Adipocyte (in vitro differentiated cells): ENCODE measurements at regions not wholly inside any gene's neighbourhood (a gene's known extent, or its start where the extent isn't known, plus 50 kb on each side); places are given as distances from the start of the nearest gene placed in this dataset.

Experiments
- DNase-seq: peaks from one replicate; pipeline ENCODE4 v3.0.0-alpha.2; 2015; ENCODE audit warnings: low read depth
- H3K27me3 ChIP-seq: replicated peaks from 2 replicates; pipeline ENCODE4 v1.7.0; 2013; ENCODE audit warnings: mild to moderate bottlenecking, low read length, moderate library complexity; ENCODE audit not compliant: control insufficient read depth, insufficient read depth
- H3K36me3 ChIP-seq: 2 replicates; pipeline ENCODE4 v1.7.0; 2013; ENCODE audit warnings: low read length, mild to moderate bottlenecking, moderate library complexity; ENCODE audit not compliant: control insufficient read depth, insufficient read depth, severe bottlenecking
- H3K4me1 ChIP-seq: 2 replicates; pipeline ENCODE4 v1.7.0; 2013; ENCODE audit warnings: mild to moderate bottlenecking, low read length, moderate library complexity; ENCODE audit not compliant: control insufficient read depth, insufficient read depth
- H3K4me3 ChIP-seq: 2 replicates; pipeline ENCODE4 v1.7.0; 2013; ENCODE audit warnings: mild to moderate bottlenecking, low read length, moderate library complexity
- H3K9ac ChIP-seq: 2 replicates; pipeline ENCODE4 v1.7.0; 2013; ENCODE audit warnings: mild to moderate bottlenecking, low read length, moderate library complexity
- H3K9me3 ChIP-seq: 2 replicates; pipeline ENCODE4 v1.7.0; 2013; ENCODE audit warnings: mild to moderate bottlenecking, low read length, moderate library complexity; ENCODE audit not compliant: control insufficient read depth

DNA sequence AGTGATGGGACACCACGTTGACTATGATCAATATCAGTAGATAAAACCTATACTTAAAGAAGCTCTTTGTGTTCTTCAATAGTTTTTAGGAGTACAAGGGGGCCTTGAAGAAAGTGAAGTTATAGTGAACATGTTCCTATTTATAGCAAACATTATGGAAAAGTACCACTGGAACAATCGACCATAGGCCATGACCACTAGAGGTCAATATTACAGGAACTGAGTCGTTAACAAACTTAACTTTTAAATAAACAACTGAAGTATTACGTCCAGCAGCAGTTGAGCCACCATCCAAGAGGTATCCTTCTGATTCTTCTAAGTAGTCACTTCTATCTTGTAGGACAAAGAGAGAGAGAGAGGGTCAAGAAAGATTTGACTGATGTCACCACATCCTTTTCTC is 391.0 kb upstream of the SLITRK5 start:
- no peak overlapping the region for H3K9ac ChIP-seq
- H3K4me3 ChIP-seq, result no peak overlapping the region
- no peaks in the 10 kb centered on the region for H3K27me3 ChIP-seq
- no peak for DNase-seq
- H3K36me3 ChIP-seq, result no peaks in the 10 kb centered on the region
- H3K4me1 ChIP-seq, result no peaks in the 10 kb centered on the region
- H3K9me3 ChIP-seq, result no peaks in the 10 kb centered on the region

DNA sequence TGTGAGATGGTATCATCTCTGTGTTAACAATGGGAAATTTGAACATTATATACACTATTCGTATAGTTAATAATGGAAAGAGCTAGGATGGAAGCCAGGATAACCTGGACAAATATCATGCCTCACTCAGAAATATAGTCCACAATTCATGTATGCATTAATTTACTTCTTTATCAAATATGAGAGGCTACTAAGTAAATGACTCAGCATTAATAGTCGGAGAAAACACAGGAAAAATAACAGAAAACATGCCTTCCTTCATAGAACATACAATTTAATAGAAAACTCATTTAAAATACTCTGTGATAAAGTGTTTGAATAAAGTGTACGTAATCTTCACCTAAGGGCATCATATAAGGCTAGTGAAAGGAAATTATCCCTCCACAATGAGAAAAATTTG is 383.4 kb upstream of the SLITRK5 start:
- Histone ChIP-seq H3K4me3 (no peak overlapping the region), H3K9me3 (no peaks in the 10 kb centered on the region), H3K27me3 (no peaks in the 10 kb centered on the region), H3K4me1 (no peaks in the 10 kb centered on the region), H3K36me3 (no peaks in the 10 kb centered on the region), H3K9ac (no peak overlapping the region)
- no peak for DNase-seq

DNA sequence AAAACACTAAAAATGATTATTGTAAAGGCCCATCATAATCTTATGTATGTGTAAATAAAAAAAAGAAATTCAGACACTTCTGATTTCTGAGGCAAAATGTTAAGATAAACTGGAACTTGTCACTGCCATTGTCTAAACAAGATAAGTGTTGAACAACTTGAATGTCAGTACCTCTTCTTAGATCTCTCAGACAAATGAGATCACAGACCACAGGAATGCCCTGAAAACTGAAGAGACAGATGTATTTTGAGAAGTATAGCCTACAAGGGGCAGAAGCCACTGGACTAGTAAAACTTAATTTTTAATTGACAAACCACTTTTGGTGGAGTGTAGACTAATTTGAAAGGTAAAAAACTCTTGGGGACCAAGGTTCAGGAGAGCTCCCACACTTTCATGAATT is 375.5 kb upstream of the SLITRK5 start:
- Histone ChIP-seq H3K4me1 (no peaks in the 10 kb centered on the region), H3K27me3 (no peaks in the 10 kb centered on the region)
- DNase-seq, result no peak

DNA sequence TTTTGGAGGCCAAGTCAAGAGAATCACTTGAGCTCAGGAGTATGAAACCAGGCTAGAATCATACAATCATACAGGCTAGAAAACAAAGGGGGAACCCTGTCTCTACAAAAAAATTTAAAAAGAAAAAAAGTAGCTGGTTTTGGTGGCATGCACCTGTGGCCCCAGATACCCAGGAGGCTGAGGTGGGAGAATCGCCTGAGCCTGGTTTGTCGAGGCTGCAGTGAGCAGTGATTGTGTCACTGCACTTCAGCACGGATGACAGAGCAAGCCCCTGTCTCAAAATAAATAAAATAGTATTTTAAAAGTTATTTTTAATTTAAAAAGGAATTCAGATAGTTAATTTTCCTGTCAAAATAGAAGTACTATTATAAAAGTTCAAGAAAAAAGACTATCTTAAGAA is 369.1 kb upstream of the SLITRK5 start:
- no peak overlapping the region for H3K9ac ChIP-seq
- H3K4me3 ChIP-seq, result no peak overlapping the region
- no peaks in the 10 kb centered on the region for H3K36me3 ChIP-seq
- no peak for DNase-seq
- H3K27me3 ChIP-seq, result no peaks in the 10 kb centered on the region
- H3K9me3 ChIP-seq, result no peaks in the 10 kb centered on the region
- no peaks in the 10 kb centered on the region for H3K4me1 ChIP-seq

More for the DNA sequence above, 375.5 kb upstream of the SLITRK5 start:
- no peak overlapping the region for H3K9ac ChIP-seq
- no peaks in the 10 kb centered on the region for H3K9me3 ChIP-seq
- no peak overlapping the region for H3K4me3 ChIP-seq
- no peaks in the 10 kb centered on the region for H3K36me3 ChIP-seq

DNA sequence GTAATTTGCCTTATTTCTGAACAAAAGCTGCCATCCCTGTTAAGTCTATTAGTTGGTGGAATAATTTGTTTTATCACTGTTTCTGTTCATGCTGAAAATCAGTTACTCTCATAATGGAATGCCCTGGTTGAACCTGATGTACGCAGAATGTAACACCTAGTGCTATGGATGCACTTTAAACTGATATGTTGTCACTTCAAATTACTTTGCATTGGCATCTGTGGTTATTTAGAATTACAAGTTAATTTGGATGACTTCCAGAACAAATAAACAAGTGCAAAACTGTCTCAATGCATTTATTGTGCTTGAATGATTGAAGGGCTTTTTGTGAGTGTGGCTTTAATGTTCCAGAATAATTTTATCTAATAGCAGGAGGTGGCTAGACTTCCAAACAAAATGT is 368.2 kb upstream of the SLITRK5 start:
- Histone ChIP-seq H3K4me1 (no peaks in the 10 kb centered on the region), H3K27me3 (no peaks in the 10 kb centered on the region), H3K36me3 (no peaks in the 10 kb centered on the region), H3K9me3 (no peaks in the 10 kb centered on the region), H3K4me3 (no peak overlapping the region), H3K9ac (no peak overlapping the region)
- DNase-seq, result no peak

DNA sequence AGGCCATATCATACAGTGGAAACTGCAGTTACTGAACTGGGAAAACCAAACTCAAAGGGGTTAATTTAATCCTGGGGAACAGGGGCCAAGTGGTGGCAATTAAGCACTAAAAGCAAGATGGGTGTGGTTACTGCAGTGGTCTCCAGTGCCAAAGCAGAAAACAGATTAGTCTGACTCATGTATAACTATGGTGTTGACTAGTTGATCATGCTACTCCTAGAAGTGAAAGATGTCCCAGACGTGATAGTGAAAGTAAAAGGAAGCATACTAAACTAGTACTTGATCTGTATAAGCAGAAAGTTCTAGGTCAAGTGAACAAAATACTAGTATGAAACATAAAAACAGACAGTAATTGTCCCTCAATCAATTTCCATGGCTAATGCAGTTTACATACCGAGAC is 360.0 kb upstream of the SLITRK5 start:
- DNase-seq, result no peak
- Histone ChIP-seq H3K4me3 (no peak overlapping the region), H3K27me3 (no peaks in the 10 kb centered on the region), H3K9me3 (no peaks in the 10 kb centered on the region), H3K9ac (no peak overlapping the region), H3K4me1 (no peaks in the 10 kb centered on the region), H3K36me3 (no peaks in the 10 kb centered on the region)

DNA sequence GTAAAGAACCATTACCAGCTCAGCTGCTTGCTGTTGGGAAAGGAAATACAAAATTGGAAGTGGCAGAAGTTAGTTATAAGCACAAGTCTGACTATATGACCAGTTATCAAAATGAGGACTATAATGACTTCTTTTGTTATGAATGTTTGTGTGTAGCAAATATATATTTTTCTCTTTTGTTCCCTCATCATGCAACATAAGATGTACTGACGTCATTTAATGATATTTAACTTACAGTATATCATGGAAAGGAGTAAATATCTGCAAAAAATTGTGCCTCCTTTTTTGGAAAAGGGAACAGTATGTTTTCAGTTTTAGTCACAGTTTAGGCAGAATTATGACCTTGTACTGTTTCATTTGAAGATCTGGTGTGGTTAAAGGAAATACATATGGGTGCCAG is 356.3 kb upstream of the SLITRK5 start:
- Histone ChIP-seq H3K36me3 (no peaks in the 10 kb centered on the region), H3K4me1 (no peaks in the 10 kb centered on the region), H3K4me3 (no peak overlapping the region), H3K9me3 (no peaks in the 10 kb centered on the region), H3K9ac (no peak overlapping the region), H3K27me3 (no peaks in the 10 kb centered on the region)
- DNase-seq, result no peak

DNA sequence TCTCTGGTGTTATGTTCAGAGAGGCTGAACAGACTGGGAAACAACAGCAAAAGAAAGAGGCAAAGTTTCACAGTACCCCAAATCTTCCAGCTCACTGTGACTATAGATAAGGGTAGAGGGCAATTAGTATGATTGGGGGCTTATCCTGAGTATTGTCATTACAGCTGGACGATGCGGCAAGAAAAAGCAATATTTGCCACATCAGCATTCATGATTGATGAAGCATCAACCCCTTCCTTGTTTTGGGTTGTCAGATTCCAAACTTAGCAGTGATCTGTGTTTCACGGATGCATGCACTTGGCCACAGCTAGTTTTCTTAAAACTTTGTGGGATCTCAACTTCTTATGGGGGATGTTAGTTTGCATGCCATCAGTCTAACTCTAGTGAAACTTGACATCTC is 348.8 kb upstream of the SLITRK5 start:
- no peak for DNase-seq
- no peaks in the 10 kb centered on the region for H3K4me1 ChIP-seq
- H3K4me3 ChIP-seq, result no peak overlapping the region
- H3K36me3 ChIP-seq, result no peaks in the 10 kb centered on the region
- no peaks in the 10 kb centered on the region for H3K9me3 ChIP-seq
- H3K9ac ChIP-seq, result no peak overlapping the region
- H3K27me3 ChIP-seq, result no peaks in the 10 kb centered on the region

DNA sequence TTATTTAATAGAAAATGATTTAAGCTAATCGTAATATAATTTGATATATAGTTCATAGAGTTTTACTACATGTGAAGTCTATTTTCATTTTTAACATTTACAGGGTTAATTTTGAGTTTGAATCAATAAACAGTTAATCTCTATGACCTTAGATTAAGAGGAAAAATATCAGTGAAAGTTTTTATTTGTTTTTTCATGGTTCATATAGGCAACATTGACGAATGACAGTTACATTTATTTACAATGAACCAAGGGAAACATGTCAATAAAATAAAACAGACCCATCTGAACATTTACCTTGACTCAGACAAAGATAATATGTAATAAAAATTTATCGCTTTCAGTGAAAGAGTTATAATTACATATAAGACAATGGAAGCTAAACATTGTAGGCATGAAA is 346.6 kb upstream of the SLITRK5 start:
- Histone ChIP-seq H3K9me3 (no peaks in the 10 kb centered on the region), H3K4me1 (no peaks in the 10 kb centered on the region), H3K27me3 (no peaks in the 10 kb centered on the region), H3K9ac (no peak overlapping the region), H3K4me3 (no peak overlapping the region), H3K36me3 (no peaks in the 10 kb centered on the region)
- no peak for DNase-seq

DNA sequence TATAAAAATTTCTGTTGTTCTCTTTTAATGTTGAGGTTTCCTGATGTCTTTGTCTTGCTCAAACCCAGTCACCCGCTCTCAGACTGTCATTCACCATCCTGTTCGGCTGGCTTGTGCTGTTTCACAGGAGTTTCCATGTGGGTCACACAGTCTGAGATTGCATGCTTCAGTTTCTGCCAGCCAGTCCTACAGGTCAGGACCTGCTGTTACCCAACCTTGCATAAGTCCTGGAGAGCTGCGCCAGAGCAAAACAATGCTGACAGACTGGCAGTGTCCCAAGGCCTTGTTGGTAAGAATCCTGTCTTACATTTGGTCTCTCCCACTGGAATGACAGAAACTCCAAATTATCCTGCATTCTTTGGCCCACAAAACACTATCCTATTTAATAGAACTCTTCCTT is 340.0 kb upstream of the SLITRK5 start:
- H3K27me3 ChIP-seq, result no peaks in the 10 kb centered on the region
- no peak overlapping the region for H3K4me3 ChIP-seq
- H3K9me3 ChIP-seq, result no peaks in the 10 kb centered on the region
- peaks cover 10% of the 10 kb centered on the region for H3K4me1 ChIP-seq
- H3K9ac ChIP-seq, result no peak overlapping the region
- no peak for DNase-seq
- no peaks in the 10 kb centered on the region for H3K36me3 ChIP-seq

DNA sequence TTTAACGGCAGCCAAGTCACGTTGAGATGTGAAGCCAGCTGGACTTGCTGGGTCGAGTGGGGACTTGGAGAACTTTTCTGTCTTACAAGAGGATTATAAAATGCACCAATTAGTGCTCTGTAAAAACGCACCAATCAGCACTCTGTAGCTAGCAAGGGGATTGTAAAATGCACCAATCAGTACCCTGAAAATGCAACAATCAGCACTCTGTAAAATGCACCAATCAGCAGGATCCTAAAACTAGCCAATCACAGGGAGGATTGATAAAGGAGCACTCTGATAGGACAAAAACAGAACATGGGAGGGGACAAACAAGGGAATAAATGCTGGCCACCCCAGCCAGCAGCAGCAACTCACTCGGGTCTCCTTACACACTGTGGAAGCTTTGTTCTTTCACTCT is 337.6 kb upstream of the SLITRK5 start:
- Histone ChIP-seq H3K4me3 (no peak overlapping the region), H3K36me3 (no peaks in the 10 kb centered on the region), H3K9me3 (no peaks in the 10 kb centered on the region), H3K9ac (no peak overlapping the region), H3K4me1 (peaks cover 10% of the 10 kb centered on the region), H3K27me3 (no peaks in the 10 kb centered on the region)
- DNase-seq, result no peak

DNA sequence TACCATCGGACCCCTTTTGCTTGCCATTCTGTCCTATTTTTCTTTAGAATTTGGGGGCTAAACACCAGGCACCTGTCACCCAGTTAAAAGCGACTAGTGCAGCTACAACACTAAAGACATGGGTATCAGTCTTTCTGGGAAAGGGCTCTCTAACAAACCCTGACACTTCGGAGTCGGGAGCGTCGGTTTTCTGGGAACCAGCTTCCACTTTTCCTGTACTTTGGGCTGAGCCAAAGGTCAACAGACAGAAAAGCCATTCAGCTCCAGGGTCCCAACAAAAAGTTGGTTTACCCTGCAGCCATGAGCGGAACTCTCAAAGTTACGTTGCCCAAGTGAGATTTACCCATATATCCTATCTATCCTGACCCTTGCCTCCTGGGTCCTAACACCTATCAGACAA is 337.0 kb upstream of the SLITRK5 start:
- no peaks in the 10 kb centered on the region for H3K36me3 ChIP-seq
- H3K9me3 ChIP-seq, result no peaks in the 10 kb centered on the region
- no peak overlapping the region for H3K4me3 ChIP-seq
- H3K27me3 ChIP-seq, result no peaks in the 10 kb centered on the region
- H3K4me1 ChIP-seq, result peaks cover 10% of the 10 kb centered on the region
- no peak for DNase-seq
- H3K9ac ChIP-seq, result no peak overlapping the region
